Panc1 (cell line): ENCODE measurements at regions not wholly inside any gene's neighbourhood (a gene's known extent, or its start where the extent isn't known, plus 50 kb on each side); places are given as distances from the start of the nearest gene placed in this dataset.

Source experiments
- ATAC-seq: fragments of 200-7000 bp; cut with Tn5 transposase; 2 replicates; pipeline ENCODE4 v1.9.1; 2020; ENCODE audit warnings: mild to moderate bottlenecking, moderate library complexity
- BruUV-seq: library from RNA; stranded (reverse); fragments of 400-500 nt; replicated peaks from 2 replicates; lab custom pipeline; 2021; lab: Mats Ljungman, UMichigan
- CTCF ChIA-PET: fragments of 300-600 bp; sonication (Branson Sonifier 250); formaldehyde crosslinking; loops from one replicate; lab custom pipeline; 2022; ENCODE audit warnings: antibody characterized with exemption; lab: Charles Lee
- POLR2A ChIA-PET: fragments of 300-600 bp; sonication (Branson Sonifier 250); formaldehyde crosslinking; loops from one replicate; lab custom pipeline; 2022; ENCODE audit warnings: antibody characterized with exemption; lab: Charles Lee
- DNase-seq: peaks from one replicate; pipeline ENCODE4 v3.0.0-alpha.2; 2010; ENCODE audit warnings: low read depth, low spot score
- H3K27ac ChIP-seq: 2 replicates; pipeline ENCODE4 v1.5.1; 2011; ENCODE audit warnings: mild to moderate bottlenecking, low read length, inconsistent platforms
- H3K27me3 ChIP-seq: fragments of 200-500 bp; sonication (Bioruptor generic); 2 replicates; pipeline ENCODE4 v1.6.0; 2014; ENCODE audit warnings: low read length, inconsistent platforms; ENCODE audit not compliant: control insufficient read depth, insufficient read depth
- H3K36me3 ChIP-seq: fragments of 200-500 bp; sonication (Bioruptor generic); 2 replicates; pipeline ENCODE4 v1.5.1; 2014; ENCODE audit warnings: inconsistent platforms, mild to moderate bottlenecking, low read length, moderate library complexity; ENCODE audit not compliant: control insufficient read depth, insufficient read depth
- H3K4me1 ChIP-seq: 2 replicates; pipeline ENCODE4 v1.5.1; 2011; ENCODE audit warnings: inconsistent platforms, mild to moderate bottlenecking, low read length, moderate library complexity; ENCODE audit not compliant: control insufficient read depth, insufficient read depth
- H3K4me3 ChIP-seq, 2 experiments: 2 replicates each; pipeline ENCODE4 v1.5.1; 2011 to 2012; ENCODE audit warnings: low read depth in 2 of 2, low read length in 2 of 2, mild to moderate bottlenecking in 2 of 2, inconsistent platforms in 1 of 2, moderate library complexity in 1 of 2
- H3K9me3 ChIP-seq: fragments of 200-500 bp; sonication (Bioruptor generic); 2 replicates; pipeline ENCODE4 v1.5.1; 2014; ENCODE audit warnings: low read depth, mild to moderate bottlenecking, inconsistent platforms, low read length, moderate library complexity; ENCODE audit not compliant: control insufficient read depth, insufficient read depth
- POLR2AphosphoS5 ChIP-seq: IDR thresholded peaks from 2 replicates; pipeline ENCODE4 v1.6.1; 2012; ENCODE audit warnings: mild to moderate bottlenecking, low read depth, low read length, moderate library complexity
- REST ChIP-seq, 2 experiments: IDR thresholded peaks; 2 replicates each; pipeline ENCODE4 v1.6.1; 2011 to 2012; ENCODE audit warnings: low read depth in 2 of 2, control low read depth in 1 of 2, low read length in 1 of 2, mild to moderate bottlenecking in 1 of 2, moderate library complexity in 1 of 2; ENCODE audit not compliant: insufficient read depth in 1 of 2
- SIN3A ChIP-seq: IDR thresholded peaks from 2 replicates; pipeline ENCODE4 v1.6.1; 2012; ENCODE audit warnings: low read depth, mild to moderate bottlenecking, low read length, moderate library complexity, borderline replicate concordance; ENCODE audit not compliant: insufficient read depth
- TCF7L2 ChIP-seq: IDR thresholded peaks from 2 replicates; pipeline ENCODE4 v1.6.1; 2011; ENCODE audit warnings: mild to moderate bottlenecking, low read depth, low read length, inconsistent platforms
- in situ Hi-C: cut with HindIII; loops from 2 replicates; pipeline ENCODE4 v1.10.0; 2016; ENCODE audit warnings: low sequenced_read_pairs, low pct_unique_long_range_greater_than_20kb
- intact Hi-C: fragments of 100-400 bp; cut with micrococcal nuclease; formaldehyde crosslinking; loops from one replicate; pipeline ENCODE4 v1.10.0; 2022; ENCODE audit not compliant: unreplicated experiment
- TF ChIP-seq, protein P1 (sequence below): fragments of 450-650 bp; IDR thresholded peaks from 2 replicates; pipeline ENCODE4 v1.5.1; 2017; ENCODE audit warnings: mild to moderate bottlenecking

DNA sequence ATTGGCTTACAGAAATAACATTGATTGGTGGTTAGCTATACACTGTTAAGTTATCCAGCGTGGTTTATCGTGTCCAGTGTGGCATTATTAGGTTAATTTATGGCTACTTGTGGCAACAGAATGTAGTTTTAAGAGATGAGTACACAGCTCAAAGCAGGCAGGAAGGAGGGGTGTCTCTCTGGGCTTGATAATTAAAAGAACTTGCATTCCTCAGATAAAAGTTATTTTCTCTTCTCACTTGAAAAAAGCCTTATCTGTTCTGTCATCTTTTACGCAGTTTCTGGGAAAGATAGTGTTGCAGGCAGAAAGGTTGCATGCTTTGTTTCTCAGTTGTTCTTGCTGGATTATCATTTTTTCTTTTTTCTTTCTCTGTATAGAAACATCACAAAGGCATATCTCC is 154.4 kb upstream of the COL3A1 start:
- no peak for TF ChIP-seq POLR2AphosphoS5
- no peak for TF ChIP-seq TCF7L2
- TF ChIP-seq, protein P1, sequence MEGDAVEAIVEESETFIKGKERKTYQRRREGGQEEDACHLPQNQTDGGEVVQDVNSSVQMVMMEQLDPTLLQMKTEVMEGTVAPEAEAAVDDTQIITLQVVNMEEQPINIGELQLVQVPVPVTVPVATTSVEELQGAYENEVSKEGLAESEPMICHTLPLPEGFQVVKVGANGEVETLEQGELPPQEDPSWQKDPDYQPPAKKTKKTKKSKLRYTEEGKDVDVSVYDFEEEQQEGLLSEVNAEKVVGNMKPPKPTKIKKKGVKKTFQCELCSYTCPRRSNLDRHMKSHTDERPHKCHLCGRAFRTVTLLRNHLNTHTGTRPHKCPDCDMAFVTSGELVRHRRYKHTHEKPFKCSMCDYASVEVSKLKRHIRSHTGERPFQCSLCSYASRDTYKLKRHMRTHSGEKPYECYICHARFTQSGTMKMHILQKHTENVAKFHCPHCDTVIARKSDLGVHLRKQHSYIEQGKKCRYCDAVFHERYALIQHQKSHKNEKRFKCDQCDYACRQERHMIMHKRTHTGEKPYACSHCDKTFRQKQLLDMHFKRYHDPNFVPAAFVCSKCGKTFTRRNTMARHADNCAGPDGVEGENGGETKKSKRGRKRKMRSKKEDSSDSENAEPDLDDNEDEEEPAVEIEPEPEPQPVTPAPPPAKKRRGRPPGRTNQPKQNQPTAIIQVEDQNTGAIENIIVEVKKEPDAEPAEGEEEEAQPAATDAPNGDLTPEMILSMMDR: no peak
- no peak for TF ChIP-seq REST (IDR thresholded peaks at IDR 0.05; ENCODE audit: insufficient read depth in 1 of 2, low read depth in 2 of 2, low read length in 1 of 2)
- TF ChIP-seq SIN3A: no peak
- Histone ChIP-seq H3K27ac (no peak overlapping the region), H3K36me3 (no peaks in the 10 kb centered on the region), H3K27me3 (no peaks in the 10 kb centered on the region), H3K4me3 (no peak overlapping the region), H3K9me3 (no peaks in the 10 kb centered on the region; the same call in 1 of the 2 replicates), H3K4me1 (no peaks in the 10 kb centered on the region)
- ChIA-PET CTCF (no interaction called here), POLR2A (no interaction called here)
- BruUV-seq: no TSS peak
- intact Hi-C loops (no loop called here), in situ Hi-C loops (no loop called here)
- DNase-seq (no peak), ATAC-seq (no peak)

DNA sequence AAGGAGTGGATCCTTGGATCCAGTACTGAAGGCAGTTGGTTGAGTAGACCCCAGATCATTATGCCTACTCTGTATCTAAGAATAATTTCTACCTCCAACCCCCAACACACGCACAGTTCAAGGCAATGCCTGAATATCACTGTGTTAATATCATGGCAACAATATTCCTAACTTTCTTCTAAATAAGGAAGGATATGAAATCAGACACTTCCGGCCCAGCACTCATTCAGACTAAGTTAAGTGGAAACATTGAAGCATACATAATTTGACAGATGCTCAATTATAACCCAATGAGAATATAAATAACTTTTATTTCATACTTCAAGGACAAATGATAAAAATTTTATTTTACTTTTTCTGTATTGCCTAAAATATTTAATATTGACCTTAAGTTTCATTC is 153.6 kb upstream of the COL3A1 start:
- CTCF ChIA-PET: no interaction called here

More for the DNA sequence above, 153.6 kb upstream of the COL3A1 start:
- no peak for ATAC-seq
- Histone ChIP-seq H3K4me1 (no peaks in the 10 kb centered on the region), H3K27me3 (no peaks in the 10 kb centered on the region), H3K36me3 (no peaks in the 10 kb centered on the region), H3K9me3 (no peaks in the 10 kb centered on the region; the same call in 1 of the 2 replicates), H3K27ac (no peak overlapping the region), H3K4me3 (no peak overlapping the region)
- no peak for TF ChIP-seq SIN3A
- TF ChIP-seq, protein P1: no peak
- no peak for TF ChIP-seq REST (IDR thresholded peaks at IDR 0.05; ENCODE audit: insufficient read depth in 1 of 2, low read depth in 2 of 2, low read length in 1 of 2)
- no peak for TF ChIP-seq TCF7L2
- no peak for TF ChIP-seq POLR2AphosphoS5
- in situ Hi-C loops: no loop called here
- intact Hi-C loops: no loop called here
- POLR2A ChIA-PET: no interaction called here
- no TSS peak for BruUV-seq
- no peak for DNase-seq
